K562 (cell line): ENCODE measurements at regions not wholly inside any gene's neighbourhood (a gene's known extent, or its start where the extent isn't known, plus 50 kb on each side); places are given as distances from the start of the nearest gene placed in this dataset.

Source experiments
- ATAC-seq: fragments of 200-7000 bp; cut with Tn5 transposase; 3 replicates; pipeline ENCODE4 v1.9.1; 2020; ENCODE audit warnings: moderate library complexity
- BruUV-seq: library from RNA; stranded (reverse); fragments of 400-500 nt; replicated peaks from 2 replicates; lab custom pipeline; 2021; lab: Mats Ljungman, UMichigan
- CTCF ChIA-PET: fragments of 300-600 bp; formaldehyde crosslinking; extraction: SDS; loops from one replicate; lab custom pipeline; 2021; ENCODE audit warnings: low intra/inter-chr PET ratio; lab: Yijun Ruan, JAX
- POLR2A ChIA-PET: fragments of 300-600, 350-650 bp; sonication (Branson Sonifier 250); formaldehyde crosslinking; extraction: SDS; loops from one replicate; lab custom pipeline; 2021; ENCODE audit warnings: antibody characterized with exemption, inconsistent platforms; lab: Yijun Ruan, JAX
- DNase-seq, 4 experiments: peaks; one replicate each; pipeline versions ENCODE4 v3.0.0 to v3.0.0-alpha.2; 2011 to 2018; ENCODE audit warnings: low spot score in 3 of 4, mixed read lengths in 3 of 4; ENCODE audit errors: extremely low read depth in 1 of 4
- FAIRE-seq: peaks from 2 replicates; lab custom pipeline; 2011; peaks lifted over from hg19 to GRCh38; lab: Jason Lieb, UNC
- H2AFZ ChIP-seq: 2 replicates; pipeline ENCODE4 v1.6.0; 2011; ENCODE audit warnings: low read depth, low read length, control low read depth, inconsistent platforms
- H3K27ac ChIP-seq: fragments of 200-600 bp; 3 replicates; pipeline ENCODE4 v1.8.0; 2011; ENCODE audit warnings: low read depth, mild to moderate bottlenecking, control low read depth, inconsistent platforms, low read length, moderate library complexity, mixed read lengths; ENCODE audit errors: extremely low read depth
- H3K27me3 ChIP-seq, 2 experiments: fragments of 300-600 bp in 1 of 2; 2 replicates in 1 of 2; 3 replicates in 1 of 2; pipeline versions ENCODE4 v1.6.0 to v1.8.0; 2011; ENCODE audit warnings: inconsistent platforms in 2 of 2, low read length in 2 of 2, mild to moderate bottlenecking in 1 of 2, mixed read lengths in 1 of 2, moderate library complexity in 1 of 2; ENCODE audit not compliant: control insufficient read depth in 2 of 2, insufficient read depth in 2 of 2
- H3K36me3 ChIP-seq: fragments of 300-600 bp; 3 replicates; pipeline ENCODE4 v1.8.0; 2011; ENCODE audit warnings: mild to moderate bottlenecking, low read length, inconsistent platforms; ENCODE audit not compliant: control insufficient read depth, insufficient read depth
- H3K4me1 ChIP-seq, 2 experiments: fragments of 200-600 bp in 1 of 2; replicated peaks in 1 of 2; 2 replicates in 1 of 2; 3 replicates in 1 of 2; pipeline versions ENCODE4 v1.5.1 to v1.8.0; 2011; ENCODE audit warnings: inconsistent platforms in 2 of 2, low read length in 2 of 2, mild to moderate bottlenecking in 1 of 2, mixed read lengths in 1 of 2, moderate library complexity in 1 of 2; ENCODE audit not compliant: control insufficient read depth in 2 of 2, insufficient read depth in 2 of 2
- H3K4me2 ChIP-seq: 2 replicates; pipeline ENCODE4 v1.6.1; 2011; ENCODE audit warnings: low read length, control low read depth, inconsistent platforms, mixed read lengths; ENCODE audit not compliant: insufficient read depth
- H3K4me3 ChIP-seq: fragments of 200-600 bp; sonication (generic), shearing (Covaris generic); 2 replicates; pipeline ENCODE4 v1.5.1; 2016; ENCODE audit warnings: control low read depth, inconsistent platforms
- H3K79me2 ChIP-seq: fragments of 200-600 bp; 3 replicates; pipeline ENCODE4 v1.8.0; 2011; ENCODE audit warnings: low read length, inconsistent platforms; ENCODE audit not compliant: control insufficient read depth, insufficient read depth
- H3K9ac ChIP-seq, 2 experiments: 2 replicates each; pipeline versions ENCODE4 v1.6.0 to v1.6.1; 2011; ENCODE audit warnings: low read depth in 2 of 2, low read length in 2 of 2, control low read depth in 1 of 2, inconsistent platforms in 1 of 2, mild to moderate bottlenecking in 1 of 2, mixed read lengths in 1 of 2; ENCODE audit not compliant: insufficient read depth in 1 of 2
- H3K9me1 ChIP-seq: one replicate; pipeline ENCODE4 v1.6.0; 2011; ENCODE audit warnings: inconsistent platforms, mild to moderate bottlenecking, low read length, moderate library complexity; ENCODE audit not compliant: control insufficient read depth, insufficient read depth
- H3K9me3 ChIP-seq: replicated peaks from 2 replicates; pipeline ENCODE4 v1.5.1; 2011; ENCODE audit warnings: low read depth, low read length, inconsistent platforms; ENCODE audit not compliant: control insufficient read depth, insufficient read depth
- H4K20me1 ChIP-seq: replicated peaks from 2 replicates; pipeline ENCODE4 v1.6.1; 2011; ENCODE audit warnings: low read length, inconsistent platforms, mixed read lengths; ENCODE audit not compliant: control insufficient read depth, insufficient read depth
- TFAM ChIP-seq: fragments of 250-450 bp; sonication (Bioruptor Pico); conservative IDR thresholded peaks from 2 replicates; pipeline ENCODE4 v1.5.0; 2021; ENCODE audit warnings: mild to moderate bottlenecking, moderate library complexity
- WGBS: fragments of 100-300 bp; shearing (Covaris generic); methylation state at CpG from one replicate; pipeline ENCODE4 v1.1.6; 2016; ENCODE audit warnings: low coverage, mixed read lengths; ENCODE audit not compliant: insufficient coverage; ENCODE audit errors: missing lambda C conversion rate; 5-methylcytosine and 5-hydroxymethylcytosine counted together
- in situ Hi-C: fragments of 300-500 bp; cut with MboI; formaldehyde crosslinking; loops from 4 replicates; pipeline ENCODE4 v1.15.0; 2018; ENCODE audit warnings: inconsistent platforms, mixed read lengths
- intact Hi-C: fragments of 100-400 bp; cut with micrococcal nuclease; formaldehyde crosslinking; loops from 2 replicates; pipeline ENCODE4 v1.14.2; 2022
- TF ChIP-seq, protein P1 (sequence below), 2 experiments: fragments of 450-650 bp in 1 of 2; sonication (generic) in 1 of 2; formaldehyde crosslinking in 1 of 2; IDR thresholded peaks; 2 replicates each; pipeline versions ENCODE4 v1.7.1 to v1.9.0; 2016 to 2022; ENCODE audit warnings: inconsistent platforms in 1 of 2, mild to moderate bottlenecking in 1 of 2, missing genetic modification reagents in 1 of 2

DNA sequence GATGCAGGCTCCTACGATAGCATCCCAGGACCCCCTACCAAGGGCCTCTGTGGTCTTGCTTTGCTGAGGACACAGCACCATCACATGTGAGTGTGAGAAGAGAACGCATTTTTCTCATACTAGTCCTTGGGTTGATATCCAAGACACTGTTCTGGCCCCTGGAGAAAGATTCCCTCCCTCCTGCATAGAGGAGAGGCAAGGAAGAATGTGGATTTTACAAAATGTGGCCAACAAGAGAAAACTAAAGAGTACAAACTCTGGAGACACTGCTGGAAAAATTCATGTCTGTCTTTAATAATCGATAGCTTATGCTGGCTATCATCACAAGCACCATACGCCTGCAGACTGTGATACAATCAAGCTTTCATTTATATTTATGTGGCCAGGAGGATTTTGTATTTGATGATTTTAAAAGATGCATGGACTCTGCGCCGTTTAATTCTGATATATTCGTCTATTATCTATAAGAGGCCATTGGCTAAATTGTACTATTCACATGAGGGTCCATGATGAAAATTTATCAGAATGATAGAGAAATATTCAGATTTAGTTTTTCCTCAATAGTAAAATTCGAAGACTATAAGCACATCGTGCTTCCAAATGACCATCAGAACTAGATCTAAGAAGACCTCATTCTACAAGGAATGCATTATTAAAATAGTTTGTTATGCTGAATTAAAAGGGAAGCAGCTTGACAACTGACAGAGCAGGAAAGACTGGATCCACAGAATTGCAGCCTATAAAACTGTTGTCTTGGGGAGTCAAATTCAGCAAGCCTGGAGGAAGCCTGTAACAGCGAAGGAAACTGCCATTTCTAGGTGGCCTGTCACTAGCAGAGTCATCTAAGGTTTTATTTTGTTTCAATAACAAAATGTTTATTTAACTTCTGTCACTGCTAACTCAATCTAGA, 578.7 kb downstream of the DIAPH3 start:
- no peaks in the 10 kb centered on the region for H3K36me3 ChIP-seq
- TF ChIP-seq, protein P1, sequence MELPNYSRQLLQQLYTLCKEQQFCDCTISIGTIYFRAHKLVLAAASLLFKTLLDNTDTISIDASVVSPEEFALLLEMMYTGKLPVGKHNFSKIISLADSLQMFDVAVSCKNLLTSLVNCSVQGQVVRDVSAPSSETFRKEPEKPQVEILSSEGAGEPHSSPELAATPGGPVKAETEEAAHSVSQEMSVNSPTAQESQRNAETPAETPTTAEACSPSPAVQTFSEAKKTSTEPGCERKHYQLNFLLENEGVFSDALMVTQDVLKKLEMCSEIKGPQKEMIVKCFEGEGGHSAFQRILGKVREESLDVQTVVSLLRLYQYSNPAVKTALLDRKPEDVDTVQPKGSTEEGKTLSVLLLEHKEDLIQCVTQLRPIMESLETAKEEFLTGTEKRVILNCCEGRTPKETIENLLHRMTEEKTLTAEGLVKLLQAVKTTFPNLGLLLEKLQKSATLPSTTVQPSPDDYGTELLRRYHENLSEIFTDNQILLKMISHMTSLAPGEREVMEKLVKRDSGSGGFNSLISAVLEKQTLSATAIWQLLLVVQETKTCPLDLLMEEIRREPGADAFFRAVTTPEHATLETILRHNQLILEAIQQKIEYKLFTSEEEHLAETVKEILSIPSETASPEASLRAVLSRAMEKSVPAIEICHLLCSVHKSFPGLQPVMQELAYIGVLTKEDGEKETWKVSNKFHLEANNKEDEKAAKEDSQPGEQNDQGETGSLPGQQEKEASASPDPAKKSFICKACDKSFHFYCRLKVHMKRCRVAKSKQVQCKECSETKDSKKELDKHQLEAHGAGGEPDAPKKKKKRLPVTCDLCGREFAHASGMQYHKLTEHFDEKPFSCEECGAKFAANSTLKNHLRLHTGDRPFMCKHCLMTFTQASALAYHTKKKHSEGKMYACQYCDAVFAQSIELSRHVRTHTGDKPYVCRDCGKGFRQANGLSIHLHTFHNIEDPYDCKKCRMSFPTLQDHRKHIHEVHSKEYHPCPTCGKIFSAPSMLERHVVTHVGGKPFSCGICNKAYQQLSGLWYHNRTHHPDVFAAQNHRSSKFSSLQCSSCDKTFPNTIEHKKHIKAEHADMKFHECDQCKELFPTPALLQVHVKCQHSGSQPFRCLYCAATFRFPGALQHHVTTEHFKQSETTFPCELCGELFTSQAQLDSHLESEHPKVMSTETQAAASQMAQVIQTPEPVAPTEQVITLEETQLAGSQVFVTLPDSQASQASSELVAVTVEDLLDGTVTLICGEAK (IDR thresholded peaks at IDR 0.05) = no peak
- TF ChIP-seq, protein P1 (CRISPR knock-in tag; IDR thresholded peaks at IDR 0.05) = no peak
- no peak for TF ChIP-seq TFAM (CRISPR knock-in tag)
- H3K4me1 ChIP-seq = no peaks in the 10 kb centered on the region
- no peaks in the 10 kb centered on the region; a peak in 1 of 5 replicates for H3K27me3 ChIP-seq
- no peak for FAIRE-seq
- no peak overlapping the region for H3K9ac ChIP-seq
- H3K79me2 ChIP-seq = no peaks in the 10 kb centered on the region
- in situ Hi-C loops = no loop called here
- WGBS = 0% methylated on average over 8 of the region's 10 CpGs
- H3K9me1 ChIP-seq = no peaks in the 10 kb centered on the region
- no TSS peak for BruUV-seq
- H3K4me2 ChIP-seq = no peak overlapping the region
- H3K9me3 ChIP-seq = no peaks in the 10 kb centered on the region
- no peak overlapping the region for H3K27ac ChIP-seq
- DNase-seq = no peak
- ChIA-PET POLR2A (no interaction called here), CTCF (no interaction called here)
- no peak for ATAC-seq
- no peaks in the 10 kb centered on the region for H4K20me1 ChIP-seq
- H2AFZ ChIP-seq = no peak overlapping the region
- intact Hi-C loops = no loop called here
- H3K4me3 ChIP-seq = no peak overlapping the region
